DMS153 (cell line): ENCODE measurements at regions not wholly inside any gene's neighbourhood (a gene's known extent, or its start where the extent isn't known, plus 50 kb on each side); places are given as distances from the start of the nearest gene placed in this dataset.
"Not testable (repeated sequence)": the region's sequence is repeated elsewhere in the genome, so short reads cannot be mapped to it uniquely, and the experiment has no call there.

ENCODE experiments used
- DNase-seq: peaks from one replicate; lab custom pipeline; 2025; lab: John Stamatoyannopoulos, UW

DNA sequence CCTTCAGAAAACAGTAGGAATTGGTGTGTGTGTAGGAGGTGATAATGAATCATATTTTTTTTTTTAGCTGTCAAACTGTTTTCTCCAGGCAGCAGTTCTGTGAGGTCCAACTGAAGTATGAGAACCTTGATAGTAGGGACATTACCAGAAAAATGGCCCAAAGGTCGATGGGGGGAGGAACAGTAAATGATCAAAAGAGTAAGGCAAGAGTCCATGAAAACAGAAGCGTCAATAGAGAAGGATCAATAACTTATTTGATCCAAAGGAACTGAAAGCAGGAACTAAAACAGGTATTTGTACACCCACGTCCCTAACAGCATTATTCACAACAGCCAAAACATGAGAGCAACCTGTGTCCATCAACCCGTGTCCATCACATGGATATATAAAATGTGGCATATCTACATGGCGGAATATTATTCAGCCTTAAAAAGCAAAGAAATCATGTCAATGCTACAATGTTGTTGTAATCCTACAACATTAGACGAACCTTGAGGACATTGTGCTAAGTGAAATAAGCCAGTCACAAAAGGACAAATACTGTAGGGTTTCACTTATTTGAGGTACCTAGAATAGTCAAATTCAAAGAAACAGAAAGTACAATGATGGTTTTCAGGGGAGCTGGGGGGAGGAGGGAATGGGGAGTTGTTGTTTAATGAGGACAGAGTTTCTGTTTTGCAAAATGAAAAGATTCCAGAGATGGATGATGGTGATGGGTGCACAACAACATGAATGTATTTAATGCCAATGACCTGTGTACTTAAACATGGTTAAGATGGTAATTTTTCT, 214.0 kb upstream of the KLF14 start:
- DNase-seq = no peak

DNA sequence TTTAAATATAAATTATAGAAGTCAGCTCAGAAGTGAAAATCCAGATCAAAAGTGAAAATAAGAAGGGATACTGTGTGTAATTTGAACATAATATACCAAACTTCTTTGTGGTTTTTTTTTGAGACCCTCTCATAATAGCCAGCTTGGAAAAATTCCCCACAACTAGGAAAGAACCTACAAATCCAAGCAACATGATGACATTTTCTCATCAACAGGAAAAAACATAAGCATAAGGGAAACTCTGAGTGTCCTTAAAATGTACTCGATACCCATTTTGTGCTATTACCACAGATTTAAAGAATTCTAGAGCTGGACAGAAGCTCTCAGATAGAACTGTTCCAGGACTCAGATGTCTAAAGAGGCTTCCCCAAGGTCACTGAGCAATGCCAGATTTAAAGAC, 214.8 kb upstream of the KLF14 start:
- DNase-seq = no peak

DNA sequence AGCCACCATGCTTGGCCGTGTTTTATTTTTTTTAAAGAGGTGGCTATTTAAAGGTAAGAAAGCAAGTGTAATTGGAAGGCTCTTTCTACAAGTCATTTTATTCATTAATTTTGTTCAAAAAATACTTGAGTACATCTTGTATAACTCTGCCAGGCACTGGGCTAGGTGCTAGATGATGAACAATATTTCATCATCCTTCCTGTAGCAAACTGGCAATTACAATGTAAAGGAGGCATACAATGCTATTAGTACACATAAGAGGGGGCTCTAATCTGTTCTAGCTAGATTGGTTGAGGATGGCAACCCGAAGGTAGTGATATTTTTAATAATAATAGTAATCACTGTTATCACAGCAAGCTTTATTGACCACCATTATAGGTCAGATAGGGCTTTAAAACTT, 215.5 kb upstream of the KLF14 start:
- no peak for DNase-seq

DNA sequence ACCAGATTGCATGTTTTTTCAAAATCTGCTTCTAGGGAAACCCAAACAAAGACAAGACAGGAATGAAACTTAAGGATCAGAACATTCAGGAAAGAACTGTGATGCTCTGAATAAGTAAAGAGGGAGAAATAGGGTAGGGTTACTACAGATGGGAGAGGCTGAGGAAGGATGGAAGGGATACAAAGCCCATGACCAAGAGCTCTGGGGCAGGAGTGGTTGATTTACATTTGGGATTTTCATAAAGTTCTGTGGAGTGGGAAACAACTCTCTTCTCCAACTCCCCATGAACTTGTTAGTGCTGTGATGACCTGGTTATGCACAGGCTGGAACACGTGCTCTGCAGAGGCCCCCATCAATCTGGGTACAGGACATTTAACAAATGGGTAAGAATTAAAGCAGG, 216.0 kb upstream of the KLF14 start:
- DNase-seq = no peak

DNA sequence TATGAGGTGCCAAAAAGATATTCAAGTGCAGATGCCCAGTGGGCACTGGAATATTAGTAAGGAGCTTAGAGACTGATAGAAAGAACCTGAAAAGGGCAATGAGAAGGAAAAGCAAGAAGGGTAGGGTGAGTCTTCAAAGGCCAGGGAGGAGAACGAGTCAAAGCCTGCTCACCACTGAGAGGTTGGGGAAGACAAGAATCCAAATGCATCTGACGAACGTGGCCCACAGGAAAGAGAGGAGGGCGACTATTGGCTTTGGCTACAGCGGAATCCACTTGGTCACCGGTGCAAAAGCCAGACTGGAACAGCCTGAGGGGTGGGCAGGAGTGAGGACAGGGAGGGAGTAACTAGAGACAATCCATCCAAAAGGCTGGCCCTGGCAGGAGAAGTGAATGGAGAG, 216.7 kb upstream of the KLF14 start:
- DNase-seq = no peak

DNA sequence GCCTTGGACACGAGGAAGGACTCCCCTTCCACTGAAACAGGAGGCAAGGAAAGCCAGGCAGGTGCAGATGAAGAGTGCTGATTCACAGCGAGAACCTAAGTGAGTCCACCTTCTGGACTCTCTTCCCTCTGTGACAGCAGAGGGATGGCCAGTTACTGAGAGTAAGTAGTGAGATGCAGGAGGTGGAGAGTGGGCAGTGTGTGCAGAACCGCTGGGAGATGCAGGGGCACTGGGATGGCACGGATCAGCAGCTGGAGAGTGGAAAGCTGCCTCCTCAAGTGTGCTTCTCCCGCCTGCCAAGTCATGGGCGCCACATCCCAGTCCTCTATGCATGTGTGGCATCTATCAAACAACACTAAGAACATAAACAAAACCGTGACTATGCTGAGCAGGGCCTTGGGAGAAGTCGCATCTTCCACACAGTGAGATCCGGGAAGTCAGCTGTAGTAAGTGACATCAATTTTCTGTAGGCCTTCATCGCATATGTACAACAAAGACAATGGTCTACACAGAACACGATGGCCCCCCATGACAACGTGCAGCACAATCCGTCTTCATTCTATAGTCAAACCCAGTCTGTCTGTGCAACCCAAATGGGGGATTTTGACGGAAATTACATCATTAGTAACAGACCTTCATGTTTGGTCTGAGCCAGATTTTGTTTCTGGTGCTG, 217.4 kb upstream of the KLF14 start:
- no peak for DNase-seq

DNA sequence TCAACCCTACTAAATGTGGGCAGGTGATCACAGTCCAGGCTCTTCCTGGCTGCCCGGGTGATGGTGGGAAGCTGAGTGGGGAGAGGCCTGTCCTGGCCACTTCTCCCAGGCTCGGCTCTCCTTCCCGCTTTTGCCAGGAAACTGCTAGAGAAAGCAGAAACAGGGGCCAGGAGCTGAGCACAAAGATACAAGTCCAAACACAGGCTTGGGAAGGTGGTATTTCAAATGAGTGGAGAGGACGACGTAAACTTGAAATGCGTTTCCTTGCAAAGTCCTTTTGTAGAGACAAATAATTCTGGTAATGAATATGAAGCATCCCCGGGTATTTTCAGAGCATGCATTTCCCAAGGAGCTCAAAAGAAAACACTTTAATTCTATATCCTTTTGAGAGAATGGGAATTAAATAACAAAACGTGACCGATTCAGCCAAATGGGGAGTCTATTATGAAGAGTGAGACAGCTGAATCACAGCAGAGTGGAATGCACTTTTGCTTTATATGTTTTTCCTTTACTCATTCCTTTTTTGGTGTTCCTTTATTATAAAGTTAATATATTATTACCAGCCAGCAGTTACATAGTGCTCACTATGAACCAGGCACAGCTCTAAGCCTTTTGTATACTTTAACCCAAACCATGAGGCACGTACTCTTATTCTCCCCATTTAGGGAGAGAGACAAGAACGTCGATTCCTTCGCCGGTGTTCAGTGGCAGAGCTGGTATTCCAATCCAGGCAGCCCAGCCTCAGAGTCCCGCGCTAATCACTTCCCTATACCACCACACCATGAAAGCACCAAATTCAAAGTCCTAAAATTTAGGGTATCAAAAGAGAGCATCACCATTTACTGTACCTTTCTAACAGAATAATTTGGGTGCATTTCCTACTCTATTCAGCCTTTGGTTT, 218.2 kb upstream of the KLF14 start:
- DNase-seq = no peak

DNA sequence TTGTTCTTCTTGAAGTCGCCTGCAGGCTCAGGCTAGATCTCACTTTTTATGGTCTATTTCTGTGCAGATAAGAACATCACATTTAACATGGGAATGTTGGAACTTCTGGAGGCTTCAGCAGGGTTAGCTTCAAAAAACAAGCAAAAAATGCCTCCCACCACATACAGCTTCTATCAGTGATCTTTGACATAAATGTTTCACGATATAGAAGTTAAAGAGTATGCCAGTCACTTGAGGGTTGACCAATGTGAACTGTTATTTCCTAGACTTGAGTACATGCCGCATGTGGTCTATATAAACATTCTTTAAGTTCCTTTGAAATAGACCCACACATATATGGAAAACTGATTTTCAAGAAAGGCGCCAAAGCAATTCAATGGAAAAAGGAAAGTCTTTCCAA, 219.2 kb upstream of the KLF14 start:
- DNase-seq = no peak

DNA sequence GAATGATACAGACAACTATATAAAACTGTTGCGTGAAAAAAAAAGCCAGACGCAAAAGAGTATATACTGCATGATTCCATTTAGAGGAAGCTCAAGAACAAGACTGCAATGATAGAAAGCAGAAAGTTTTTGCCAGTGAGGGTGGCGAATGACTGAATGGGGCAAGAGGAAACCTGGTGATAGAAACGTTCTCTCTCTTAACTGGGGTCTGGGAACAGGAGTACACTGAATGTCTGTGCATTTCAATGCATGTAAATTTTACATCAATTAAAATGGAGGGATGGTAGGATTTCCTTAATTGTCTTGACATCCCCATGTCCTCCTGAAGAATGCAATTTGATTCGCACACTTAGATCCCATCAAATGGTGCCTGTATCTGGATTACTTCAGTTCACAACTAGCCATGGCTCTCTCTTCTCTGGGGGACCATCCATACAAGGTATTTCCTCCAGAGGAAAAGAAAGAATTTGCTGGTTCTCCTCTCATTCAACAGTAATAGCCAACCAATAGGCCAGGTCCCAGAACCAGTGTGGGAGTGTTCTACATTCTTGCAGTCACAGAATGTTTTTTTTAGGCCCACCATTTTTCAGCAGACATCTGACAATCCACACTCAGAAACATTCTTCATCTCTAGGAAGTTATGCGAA, 221.0 kb upstream of the KLF14 start:
- DNase-seq = no peak

DNA sequence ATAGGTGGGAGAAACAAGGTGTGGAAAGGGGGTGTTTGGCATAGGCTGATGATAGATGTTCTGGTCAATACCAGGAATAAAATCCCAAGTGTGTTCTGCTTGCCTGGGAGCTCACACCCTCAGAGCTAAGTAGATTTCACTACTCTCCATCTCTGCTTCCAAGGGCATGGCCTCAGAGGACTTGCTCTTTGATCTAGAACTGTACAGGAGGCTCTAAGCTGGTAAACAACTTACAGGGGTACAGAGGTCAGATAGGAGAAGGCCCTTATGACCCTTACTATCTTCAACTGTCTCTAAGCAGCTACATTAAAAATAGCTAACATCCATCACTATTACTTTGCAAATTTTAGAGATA, 221.5 kb upstream of the KLF14 start:
- DNase-seq = no peak

DNA sequence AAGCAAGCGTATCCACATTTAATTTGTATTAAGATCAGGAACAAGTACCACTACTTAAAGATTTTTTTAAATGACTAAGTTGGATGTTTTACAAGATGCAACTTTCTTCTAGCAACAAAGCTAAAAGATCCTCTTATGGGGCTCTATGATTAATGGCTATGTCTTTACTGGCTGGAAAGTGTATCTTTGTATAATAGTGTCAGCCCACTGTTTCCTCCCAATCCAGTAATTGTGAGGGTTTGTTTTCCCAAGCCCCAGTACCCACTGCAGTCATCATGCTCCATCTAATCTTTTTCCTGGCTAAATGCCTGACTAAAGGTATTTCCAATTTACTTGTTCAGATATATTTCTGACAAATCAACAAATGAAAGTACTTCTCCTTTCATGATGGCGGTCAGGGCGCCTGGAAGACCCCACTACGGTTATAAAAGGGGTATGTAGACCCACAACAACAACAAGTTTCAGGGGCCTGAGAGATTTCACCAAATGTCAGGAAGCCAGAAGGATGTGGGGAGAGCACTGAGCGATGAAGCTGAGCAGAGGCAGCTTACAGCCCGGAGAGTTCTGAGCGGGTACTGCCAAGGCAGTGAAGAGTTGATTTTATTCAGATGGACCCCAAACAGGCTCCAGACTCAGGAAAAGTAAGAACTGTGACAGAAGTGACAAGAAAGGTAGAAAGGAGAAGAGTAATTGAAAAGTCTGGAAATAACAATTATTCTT, 222.6 kb upstream of the KLF14 start:
- DNase-seq = no peak

DNA sequence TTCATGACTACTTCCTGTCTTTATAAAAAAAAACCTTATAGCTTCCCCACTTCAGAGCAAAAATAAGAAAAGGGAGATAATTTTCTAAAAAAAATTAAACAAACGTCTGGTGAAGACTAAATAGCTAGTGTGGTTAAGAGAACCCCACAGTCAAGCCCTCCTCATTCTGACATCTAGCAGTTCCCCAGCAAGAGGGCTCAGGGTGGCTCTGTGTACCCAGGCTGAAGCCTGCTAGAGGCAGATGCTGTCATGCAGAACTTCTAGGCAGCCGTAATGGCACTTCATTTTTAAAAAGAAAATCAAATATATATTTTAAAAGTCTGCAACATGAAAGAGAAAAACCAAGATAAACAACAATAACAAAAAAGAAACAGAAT, 223.1 kb upstream of the KLF14 start:
- no peak for DNase-seq

DNA sequence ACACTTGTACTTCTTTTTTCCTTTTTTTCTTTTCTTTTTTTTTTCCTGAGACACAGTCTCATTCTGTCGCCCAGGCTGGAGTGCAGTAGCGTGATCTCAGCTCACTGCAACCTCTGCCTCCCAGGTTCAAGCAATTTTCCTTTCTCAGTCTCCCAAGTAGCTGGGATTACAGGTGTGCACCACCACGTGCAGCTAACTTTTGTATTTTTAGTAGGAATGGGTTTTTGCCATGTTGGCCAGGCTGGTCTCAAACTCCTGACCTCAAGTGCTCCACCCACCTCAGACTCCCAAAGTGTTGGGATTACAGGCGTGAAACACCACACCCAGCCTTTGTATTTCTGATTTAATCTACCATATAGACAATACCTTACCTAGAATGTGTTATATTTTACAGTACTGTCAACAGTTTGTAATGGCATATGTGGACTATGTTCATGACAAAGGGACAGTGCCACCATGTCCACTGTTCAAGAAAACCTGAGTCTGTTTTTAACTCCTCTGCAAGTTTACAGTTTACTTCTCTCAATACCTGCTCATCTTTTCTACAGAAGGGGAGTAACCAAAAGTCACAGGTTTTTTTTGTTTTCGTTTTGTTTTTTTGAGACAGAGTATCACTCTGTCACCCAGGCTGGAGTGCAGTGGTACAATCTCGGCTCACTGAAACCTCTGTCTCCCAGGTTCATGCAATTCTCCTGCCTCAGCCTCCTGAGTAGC, 223.9 kb upstream of the KLF14 start:
- not testable (repeated sequence) for DNase-seq

DNA sequence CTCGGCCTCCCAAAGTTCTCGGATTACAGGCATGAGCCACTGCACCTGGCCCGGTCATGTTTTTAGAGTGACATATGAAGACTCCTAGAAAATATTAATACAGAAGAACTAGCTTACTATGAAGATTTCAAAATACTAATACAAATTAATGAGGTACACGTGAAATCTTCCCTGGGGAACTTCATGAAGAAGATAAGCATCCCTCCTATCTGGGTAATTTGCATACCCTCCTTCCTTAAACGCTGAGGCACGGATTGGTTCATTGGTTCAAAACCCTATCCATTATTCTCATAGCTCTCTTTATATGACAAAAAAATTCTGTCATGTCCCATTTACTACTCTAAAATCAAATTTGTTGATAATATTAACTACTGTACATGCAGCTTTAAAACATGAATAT, 224.8 kb upstream of the KLF14 start:
- no peak for DNase-seq

DNA sequence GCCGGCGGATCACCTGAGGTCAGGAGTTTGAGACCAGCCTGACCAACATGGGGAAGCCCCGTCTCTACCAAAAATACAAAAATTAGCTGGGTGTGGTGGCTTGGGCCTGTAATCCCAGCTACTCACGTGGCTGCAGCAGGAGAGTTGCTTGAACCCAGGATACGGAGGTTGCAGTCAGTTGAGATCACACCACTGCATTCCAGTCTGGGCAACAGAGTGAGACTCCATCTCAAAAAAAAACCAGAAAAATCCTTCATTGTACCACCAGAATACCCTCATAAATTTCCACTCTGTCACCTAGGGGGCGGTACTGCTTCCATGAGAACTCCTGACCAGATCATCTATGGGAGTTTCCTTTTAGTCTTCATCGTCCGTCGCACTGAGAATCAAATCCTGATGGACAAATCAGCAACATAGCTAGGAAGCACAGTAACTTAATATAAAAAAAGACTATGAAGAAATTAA, 225.8 kb upstream of the KLF14 start:
- DNase-seq = no peak

DNA sequence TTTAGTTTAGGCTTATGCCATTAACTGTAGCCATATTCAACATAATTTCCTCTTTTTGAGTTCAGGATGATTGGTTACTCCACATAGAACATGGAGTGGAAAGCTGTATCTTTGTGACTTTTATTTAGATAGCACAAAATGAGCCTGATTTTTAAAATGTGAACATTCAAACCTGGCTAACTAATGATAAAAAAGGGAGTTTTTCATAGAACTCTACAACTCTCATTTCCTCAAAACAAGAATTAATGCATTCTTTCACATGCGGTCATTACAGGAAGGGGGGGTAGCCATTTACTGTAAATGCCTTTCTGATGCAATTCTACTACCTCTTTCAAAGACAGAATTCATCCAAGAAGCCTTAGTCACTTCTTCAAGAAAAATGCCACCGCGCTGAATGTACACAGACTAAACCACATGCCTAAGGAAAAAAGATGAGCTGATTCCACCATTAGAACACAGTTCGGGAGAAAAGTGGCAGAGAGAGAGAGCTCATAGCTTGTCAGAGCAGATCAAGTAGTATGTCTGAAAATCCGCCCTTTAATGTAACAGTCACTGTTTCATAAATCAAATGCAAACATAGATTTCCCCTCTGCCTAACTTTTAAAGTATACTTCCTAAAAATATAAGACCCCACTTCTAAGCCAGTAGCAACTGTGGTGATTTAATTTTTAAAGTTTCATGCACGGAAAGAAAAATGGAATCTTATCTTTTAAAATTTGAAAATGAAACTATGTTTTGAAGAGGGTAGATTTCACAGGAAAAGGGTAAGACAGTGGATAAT, 226.4 kb upstream of the KLF14 start:
- DNase-seq = no peak

DNA sequence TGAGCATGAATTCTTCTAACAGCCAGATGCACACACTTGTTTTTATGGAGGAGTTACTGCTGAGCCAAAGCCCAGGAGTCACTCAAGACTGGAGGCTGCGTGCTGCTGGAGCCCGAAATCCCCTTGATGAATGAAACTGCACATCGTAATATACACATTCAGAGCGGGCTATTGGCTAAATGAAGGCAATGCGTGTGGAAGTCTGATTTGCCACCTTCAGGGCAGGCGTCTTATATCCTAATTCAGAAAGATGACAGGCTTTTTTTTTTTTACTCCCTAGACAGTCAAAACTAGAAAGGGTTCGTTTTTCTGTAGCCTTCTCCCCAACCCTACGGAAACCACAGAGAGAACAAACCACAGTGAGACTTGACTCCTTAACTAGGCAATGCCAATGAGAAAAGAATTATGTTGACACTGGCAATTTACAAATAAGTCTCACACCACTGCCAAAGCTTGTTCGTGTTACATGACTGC, 227.2 kb upstream of the KLF14 start:
- no peak for DNase-seq

DNA sequence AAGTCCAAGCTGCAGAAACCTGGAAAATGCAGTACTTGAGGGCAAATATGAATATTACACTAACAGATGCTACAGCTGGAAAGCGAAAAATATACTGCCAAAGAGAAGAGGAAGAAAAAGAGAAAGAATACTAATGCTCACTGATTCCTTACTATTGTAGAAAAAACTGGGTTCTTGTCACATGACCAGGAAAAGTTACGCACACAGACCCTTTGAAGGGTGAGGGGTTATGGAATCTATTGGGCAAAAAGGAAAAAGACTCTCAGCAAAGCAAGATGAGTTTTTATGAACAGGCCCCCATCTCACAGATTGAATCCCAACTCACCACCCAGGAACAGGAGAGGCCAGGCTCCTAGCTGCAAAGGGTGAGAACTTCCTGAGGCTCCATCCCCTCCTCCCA, 228.1 kb upstream of the KLF14 start:
- no peak for DNase-seq

DNA sequence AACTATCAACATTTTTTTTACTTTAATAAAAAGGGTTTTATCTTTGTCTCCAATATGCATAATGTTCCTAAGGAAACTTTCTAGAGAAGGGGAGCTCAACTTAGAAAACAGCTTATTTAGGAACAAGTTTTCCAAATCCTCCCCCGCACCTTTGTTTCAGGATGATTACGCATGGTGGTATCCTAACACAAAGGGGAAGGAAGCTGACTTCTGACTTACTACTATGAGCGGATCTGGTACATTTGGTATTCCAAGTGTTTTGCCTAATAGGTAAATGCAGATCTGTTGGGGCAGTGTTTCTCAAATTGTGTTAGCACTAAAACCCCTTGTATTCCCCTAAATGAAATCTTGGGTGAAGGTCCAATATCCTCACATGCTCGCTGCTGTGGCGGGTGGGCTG, 229.3 kb upstream of the KLF14 start:
- no peak for DNase-seq

DNA sequence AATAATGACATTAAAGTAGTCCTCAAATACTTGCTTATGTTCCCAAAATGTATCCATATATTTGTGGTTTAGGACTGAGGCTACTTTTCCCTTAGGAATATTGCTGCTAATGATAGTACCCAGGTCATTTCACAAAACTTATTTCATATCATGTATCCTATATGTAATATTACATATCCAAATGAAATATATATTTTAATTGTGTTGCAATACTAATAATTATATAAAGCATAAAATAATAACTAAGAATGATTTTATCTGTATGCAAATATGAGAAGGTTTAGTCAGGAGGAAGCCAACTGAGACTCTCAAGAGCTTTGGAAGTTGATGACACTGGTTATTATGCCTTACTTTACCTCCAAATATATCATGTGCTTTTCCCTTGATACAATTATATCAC, 231.5 kb upstream of the KLF14 start:
- no peak for DNase-seq
